ENCODE measurements at regions not wholly inside any gene's neighbourhood (a gene's known extent, or its start where the extent isn't known, plus 50 kb on each side); places are given as distances from the start of the nearest gene placed in this dataset.

GRCh38 chr2:16871411-16871810 lies 205.8 kb upstream of the CYRIA start:
- in situ Hi-C loops (cut with HindIII; ENCODE audit: low sequenced_read_pairs) = no loop called here
- no peak for TF ChIP-seq CTCF (IDR thresholded peaks at IDR 0.05; ENCODE audit: low read depth, low read length, missing control alignments)
- no peak for DNase-seq (ENCODE audit: low read depth)
- H3K4me3 ChIP-seq (ENCODE audit: low read depth, low read length) = no peak overlapping the region

DNA sequence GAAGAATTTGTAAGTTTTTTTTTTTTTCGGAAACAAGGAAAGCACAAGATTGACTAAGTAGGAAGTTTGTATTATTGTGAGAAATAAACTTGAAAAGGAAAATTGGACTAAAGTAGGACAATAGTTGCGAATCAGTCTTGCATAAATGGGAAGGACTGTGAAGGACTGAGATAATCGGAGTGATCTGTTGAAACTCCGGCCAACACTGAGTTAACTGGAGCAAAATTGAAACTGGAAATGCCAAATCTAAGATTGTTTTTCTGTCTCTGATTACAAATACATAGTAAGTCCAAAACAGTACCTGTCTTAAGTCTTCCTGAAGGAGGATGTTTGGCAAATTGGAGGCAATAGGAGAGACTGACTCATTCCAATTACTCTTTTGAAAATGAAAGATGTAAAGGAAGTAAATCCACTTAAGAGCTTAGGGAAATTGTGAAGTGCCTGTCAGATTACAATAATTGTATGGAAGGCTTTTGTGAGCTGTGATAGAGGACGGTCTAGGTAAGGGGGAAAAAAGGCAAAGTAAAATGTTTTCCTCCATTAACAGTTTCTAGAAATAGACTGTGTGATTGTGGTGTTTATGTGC lies 204.9 kb upstream of the CYRIA start:
- TF ChIP-seq CTCF (IDR thresholded peaks at IDR 0.05; ENCODE audit: low read depth, low read length, missing control alignments) = no peak
- no peak for DNase-seq (ENCODE audit: low read depth)
- in situ Hi-C loops (cut with HindIII; ENCODE audit: low sequenced_read_pairs) = no loop called here
- no peak overlapping the region for H3K4me3 ChIP-seq (ENCODE audit: low read depth, low read length)

DNA sequence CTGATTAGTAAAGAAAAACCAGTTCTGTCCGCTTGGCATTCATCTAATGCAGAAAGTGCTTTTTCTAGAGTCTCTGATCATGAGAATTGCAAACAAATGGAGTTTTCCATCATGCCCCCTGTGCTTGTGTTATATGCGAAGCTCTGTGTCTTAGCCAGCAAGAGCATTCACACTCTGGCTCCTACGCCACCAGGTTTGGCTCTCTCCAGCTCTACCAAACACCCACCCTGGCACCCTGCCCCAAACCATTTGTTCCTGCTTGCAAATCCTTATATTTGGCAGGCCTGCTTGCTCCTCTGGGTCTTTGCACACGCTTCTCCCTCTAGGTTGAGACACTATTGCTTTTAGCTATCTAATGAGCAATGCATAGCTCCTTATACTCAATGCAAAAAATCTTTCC lies 204.1 kb upstream of the CYRIA start:
- no peak for DNase-seq (ENCODE audit: low read depth)
- no peak for TF ChIP-seq CTCF (IDR thresholded peaks at IDR 0.05; ENCODE audit: low read depth, low read length, missing control alignments)
- in situ Hi-C loops (cut with HindIII; ENCODE audit: low sequenced_read_pairs) = no loop called here
- no peak overlapping the region for H3K4me3 ChIP-seq (ENCODE audit: low read depth, low read length)

DNA sequence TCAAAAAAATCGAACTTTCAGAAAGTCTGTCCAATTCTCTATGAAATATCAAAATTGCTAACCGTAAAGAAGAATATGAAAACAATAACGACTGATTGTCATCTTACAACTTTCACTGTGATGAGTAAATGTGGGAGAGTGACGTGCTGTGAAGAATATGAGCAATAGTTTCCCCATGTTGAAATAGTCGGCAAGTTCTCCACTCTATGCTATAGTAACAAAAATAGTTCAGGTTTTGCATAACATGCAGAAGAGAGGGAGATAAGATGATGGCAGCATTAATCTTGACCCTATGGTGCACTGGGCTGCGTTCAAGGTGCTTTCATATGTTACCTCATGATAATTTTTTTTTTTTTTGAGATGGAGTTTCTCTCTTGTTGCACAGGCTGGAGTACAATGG lies 196.8 kb upstream of the CYRIA start:
- DNase-seq (ENCODE audit: low read depth) = no peak
- in situ Hi-C loops (cut with HindIII; ENCODE audit: low sequenced_read_pairs) = no loop called here
- no peak overlapping the region for H3K4me3 ChIP-seq (ENCODE audit: low read depth, low read length)
- TF ChIP-seq CTCF (IDR thresholded peaks at IDR 0.05; ENCODE audit: low read depth, low read length, missing control alignments) = no peak

DNA sequence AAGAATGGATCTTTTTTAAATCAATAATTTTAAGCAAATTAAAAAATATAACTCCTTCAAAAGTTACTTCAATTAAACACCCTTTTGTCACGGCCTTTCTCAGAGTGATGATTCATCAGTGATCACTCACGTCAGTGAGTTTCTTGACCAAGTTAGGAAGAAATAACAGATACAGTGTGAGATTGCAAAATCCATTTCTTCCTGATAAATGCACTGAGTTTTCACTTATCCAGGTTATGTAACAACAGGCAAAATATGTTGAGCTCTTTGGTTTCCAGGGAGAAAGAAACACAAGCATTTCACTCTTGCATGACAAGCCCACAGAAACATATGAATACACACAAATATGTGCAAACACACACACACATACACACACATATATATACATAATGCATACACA lies 195.9 kb upstream of the CYRIA start:
- no peak for TF ChIP-seq CTCF (IDR thresholded peaks at IDR 0.05; ENCODE audit: low read depth, low read length, missing control alignments)
- DNase-seq (ENCODE audit: low read depth) = peak; percentile 38

DNA sequence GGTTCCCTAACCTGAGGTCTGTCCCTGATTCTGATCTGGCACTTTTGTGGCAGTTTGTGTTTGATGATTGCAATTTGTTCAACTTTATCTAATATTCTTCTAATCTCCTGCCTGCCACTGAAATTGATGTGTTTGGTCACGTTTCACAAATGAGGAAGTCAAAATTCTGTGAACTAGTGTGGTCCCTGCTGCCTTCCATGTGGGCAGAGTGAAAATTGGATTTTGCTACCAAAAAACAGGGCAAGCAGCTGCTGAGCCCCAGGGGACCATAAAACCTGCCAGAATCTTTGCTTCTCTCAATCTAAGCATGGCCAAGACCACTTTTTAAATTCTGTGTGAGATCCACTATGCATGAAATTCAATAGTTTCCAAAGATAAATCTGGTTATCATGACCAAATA lies 195.5 kb upstream of the CYRIA start:
- H3K4me3 ChIP-seq (ENCODE audit: low read depth, low read length) = no peak overlapping the region
- TF ChIP-seq CTCF (IDR thresholded peaks at IDR 0.05; ENCODE audit: low read depth, low read length, missing control alignments) = no peak
- DNase-seq (ENCODE audit: low read depth) = no peak
- in situ Hi-C loops (cut with HindIII; ENCODE audit: low sequenced_read_pairs) = no loop called here

More for the DNA sequence above, 195.9 kb upstream of the CYRIA start:
- in situ Hi-C loops (cut with HindIII; ENCODE audit: low sequenced_read_pairs) = no loop called here
- no peak overlapping the region for H3K4me3 ChIP-seq (ENCODE audit: low read depth, low read length)

GRCh38 chr2:16860627-16861026 lies 195.0 kb upstream of the CYRIA start:
- no peak for TF ChIP-seq CTCF (IDR thresholded peaks at IDR 0.05; ENCODE audit: low read depth, low read length, missing control alignments)
- DNase-seq (ENCODE audit: low read depth) = no peak
- no peak overlapping the region for H3K4me3 ChIP-seq (ENCODE audit: low read depth, low read length)
- in situ Hi-C loops (cut with HindIII; ENCODE audit: low sequenced_read_pairs) = no loop called here
